ENCODE measurements at regions not wholly inside any gene's neighbourhood (a gene's known extent, or its start where the extent isn't known, plus 50 kb on each side); places are given as distances from the start of the nearest gene placed in this dataset.

- TF ChIP-seq CTCF (IDR thresholded peaks at IDR 0.05) (no peak), POLR2A (IDR thresholded peaks at IDR 0.05) (no peak), POLR2AphosphoS5 (IDR thresholded peaks at IDR 0.05) (no peak)
Observed at GRCh38 chr7:17139081-17139480, 159.4 kb upstream of the AHR start.

Measured in breast epithelium (tissue), 3 donors.